CD4-positive, alpha-beta T cell (primary cell): ENCODE measurements at regions not wholly inside any gene's neighbourhood (a gene's known extent, or its start where the extent isn't known, plus 50 kb on each side); places are given as distances from the start of the nearest gene placed in this dataset.

Experiments
- ATAC-seq: fragments of 200-7000 bp; cut with Tn5 transposase; one replicate; pipeline ENCODE4 v1.10.0; 2022; ENCODE audit warnings: mild to moderate bottlenecking; ENCODE audit not compliant: poor library complexity
- CTCF ChIA-PET: fragments of 350-600 bp; sonication (Branson Sonifier 250); formaldehyde crosslinking; loops from one replicate; lab custom pipeline; 2021; ENCODE audit warnings: antibody characterized with exemption, inconsistent platforms; lab: Charles Lee
- POLR2A ChIA-PET: fragments of 350-600 bp; sonication (Branson Sonifier 250); formaldehyde crosslinking; loops from one replicate; lab custom pipeline; 2021; ENCODE audit warnings: antibody characterized with exemption, inconsistent platforms; lab: Charles Lee
- DNase-seq, 14 experiments: peaks; one replicate each; pipeline ENCODE4 v3.0.0-alpha.2; 2013 to 2020; ENCODE audit warnings: mixed read lengths in 2 of 14
- H3K27ac ChIP-seq, 2 donors: one replicate each; pipeline versions ENCODE4 v1.5.1 to v1.7.0; 2013; ENCODE audit warnings: low read length in 2 of 2, low read depth in 1 of 2, mild to moderate bottlenecking in 1 of 2
- H3K27me3 ChIP-seq, 2 experiments: 1 replicate in 1 of 2; 2 replicates in 1 of 2; pipeline versions ENCODE4 v1.6.1 to v1.7.0; 2013; ENCODE audit warnings: low read length in 2 of 2, control low read depth in 1 of 2, mild to moderate bottlenecking in 1 of 2, moderate library complexity in 1 of 2; ENCODE audit not compliant: insufficient read depth in 2 of 2, control insufficient read depth in 1 of 2
- H3K36me3 ChIP-seq: one replicate; pipeline ENCODE4 v1.6.1; 2013; ENCODE audit warnings: low read length, control low read depth; ENCODE audit not compliant: insufficient read depth
- H3K4me1 ChIP-seq: one replicate; pipeline ENCODE4 v1.6.1; 2013; ENCODE audit warnings: low read length, control low read depth; ENCODE audit not compliant: insufficient read depth
- H3K4me3 ChIP-seq: one replicate; pipeline ENCODE4 v1.5.1; 2013; ENCODE audit warnings: mild to moderate bottlenecking, low read length, moderate library complexity
- H3K9me3 ChIP-seq, 2 experiments: 1 replicate in 1 of 2; 2 replicates in 1 of 2; pipeline versions ENCODE4 v1.6.1 to v1.7.0; 2013; ENCODE audit warnings: low read length in 2 of 2, mild to moderate bottlenecking in 2 of 2, control low read depth in 1 of 2, moderate library complexity in 1 of 2; ENCODE audit not compliant: control insufficient read depth in 1 of 2, insufficient read depth in 1 of 2
- H3K27ac Mint-ChIP-seq: one replicate; pipeline ENCODE4 v1.8.0; 2020; ENCODE audit warnings: mixed read lengths
- H3K27me3 Mint-ChIP-seq: one replicate; pipeline ENCODE4 v1.8.0; 2021; ENCODE audit warnings: mixed read lengths
- H3K36me3 Mint-ChIP-seq: one replicate; pipeline ENCODE4 v1.8.0; 2021; ENCODE audit warnings: low read depth, mixed read lengths
- H3K4me1 Mint-ChIP-seq: one replicate; pipeline ENCODE4 v1.8.0; 2021; ENCODE audit warnings: low read depth, mixed read lengths
- H3K4me3 Mint-ChIP-seq: one replicate; pipeline ENCODE4 v1.8.0; 2020; ENCODE audit warnings: mild to moderate bottlenecking, mixed read lengths
- H3K9me3 Mint-ChIP-seq: one replicate; pipeline ENCODE4 v1.8.0; 2020; ENCODE audit warnings: mixed read lengths
- CTCF ChIP-seq: fragments of 200-600 bp; IDR thresholded peaks from one replicate; pipeline ENCODE4 v1.8.0; 2022; ENCODE audit warnings: antibody characterized with exemption, mild to moderate bottlenecking
- intact Hi-C, 2 experiments: fragments of 100-400 bp; cut with DNase I in 1 of 2; cut with micrococcal nuclease in 1 of 2; formaldehyde crosslinking; loops; one replicate each; pipeline versions ENCODE4 v1.15.1 to v1.9.0; 2023 to 2025; cut with DNase I, micrococcal nuclease

GRCh38 chr4:102165584-102165983, 179.7 kb downstream of the SLC39A8 start:
- intact Hi-C loops: no loop called here
- Histone ChIP-seq H3K27ac (no peak overlapping the region), H3K9me3 (peaks cover 0 to 3% of the 10 kb centered on the region in 2 experiments), H3K4me1 (no peaks in the 10 kb centered on the region), H3K4me3 (no peak overlapping the region), H3K27me3 (no peaks in the 10 kb centered on the region), H3K36me3 (no peaks in the 10 kb centered on the region)
- H3K27ac Mint-ChIP-seq: no peak overlapping the region
- ATAC-seq: no peak
- no peak for DNase-seq
- H3K4me3 Mint-ChIP-seq: no peak overlapping the region
- no peaks in the 10 kb centered on the region for H3K36me3 Mint-ChIP-seq
- no peaks in the 10 kb centered on the region for H3K27me3 Mint-ChIP-seq
- CTCF ChIA-PET: no interaction called here
- no peaks in the 10 kb centered on the region for H3K4me1 Mint-ChIP-seq
- TF ChIP-seq CTCF: no peak
- no peaks in the 10 kb centered on the region for H3K9me3 Mint-ChIP-seq
- POLR2A ChIA-PET: no interaction called here

GRCh38 chr4:102163404-102164140, 181.7 kb downstream of the SLC39A8 start:
- no peak for ATAC-seq
- no peak overlapping the region for H3K4me3 Mint-ChIP-seq
- no peaks in the 10 kb centered on the region for H3K4me1 Mint-ChIP-seq
- DNase-seq: no peak
- no peak for TF ChIP-seq CTCF
- no peaks in the 10 kb centered on the region for H3K9me3 Mint-ChIP-seq
- Histone ChIP-seq H3K27ac (no peak overlapping the region), H3K9me3 (peaks cover 0 to 3% of the 10 kb centered on the region in 2 experiments), H3K36me3 (no peaks in the 10 kb centered on the region), H3K4me1 (no peaks in the 10 kb centered on the region), H3K4me3 (no peak overlapping the region), H3K27me3 (no peaks in the 10 kb centered on the region)
- ChIA-PET CTCF (no interaction called here), POLR2A (no interaction called here)
- H3K27me3 Mint-ChIP-seq: no peaks in the 10 kb centered on the region
- H3K27ac Mint-ChIP-seq: no peak overlapping the region
- no peaks in the 10 kb centered on the region for H3K36me3 Mint-ChIP-seq
- intact Hi-C loops: no loop called here

GRCh38 chr4:102157984-102158383, 187.3 kb downstream of the SLC39A8 start:
- Mint-ChIP-seq H3K9me3 (no peaks in the 10 kb centered on the region), H3K4me3 (no peak overlapping the region), H3K4me1 (no peaks in the 10 kb centered on the region), H3K36me3 (no peaks in the 10 kb centered on the region), H3K27ac (no peak overlapping the region), H3K27me3 (no peaks in the 10 kb centered on the region)
- Histone ChIP-seq H3K9me3 (no peaks in the 10 kb centered on the region), H3K36me3 (no peaks in the 10 kb centered on the region), H3K4me1 (no peaks in the 10 kb centered on the region), H3K4me3 (no peak overlapping the region), H3K27ac (no peak overlapping the region), H3K27me3 (no peaks in the 10 kb centered on the region)
- POLR2A ChIA-PET: no interaction called here
- no peak for TF ChIP-seq CTCF
- DNase-seq: no peak
- intact Hi-C loops: no loop called here
- CTCF ChIA-PET: no interaction called here
- ATAC-seq: no peak
